Ascending aorta (tissue), 2 donors: ENCODE measurements at regions not wholly inside any gene's neighbourhood (a gene's known extent, or its start where the extent isn't known, plus 50 kb on each side); places are given as distances from the start of the nearest gene placed in this dataset.

Experiments used
- DNase-seq, 2 donors: peaks; one replicate each; pipeline ENCODE4 v3.0.0-alpha.2; 2019; ENCODE audit warnings: low spot score in 2 of 2
- H3K27ac ChIP-seq, 2 donors: fragments of 200-600 bp; sonication (generic); one replicate each; pipeline ENCODE4 v1.5.1; 2016 to 2017; ENCODE audit warnings: mild to moderate bottlenecking in 1 of 2
- H3K27me3 ChIP-seq: fragments of 200-600 bp; sonication (generic); one replicate; pipeline ENCODE4 v1.5.1; 2017
- H3K36me3 ChIP-seq, 2 donors: fragments of 200-600 bp; sonication (generic); one replicate each; pipeline ENCODE4 v1.5.1; 2016
- H3K4me1 ChIP-seq, 2 donors: fragments of 200-600 bp; sonication (generic); one replicate each; pipeline ENCODE4 v1.5.1; 2016 to 2017; ENCODE audit warnings: mild to moderate bottlenecking in 1 of 2
- H3K4me3 ChIP-seq, 2 donors: fragments of 200-600 bp; sonication (generic); one replicate each; pipeline ENCODE4 v1.5.1; 2016 to 2017; ENCODE audit warnings: mild to moderate bottlenecking in 1 of 2
- H3K9me3 ChIP-seq, 2 donors: fragments of 200-600 bp; sonication (generic); one replicate each; pipeline ENCODE4 v1.5.1; 2016
- CTCF ChIP-seq, 3 experiments: fragments of 200-600 bp in 2 of 3; fragments of 450-650 bp in 1 of 3; sonication (generic) in 2 of 3; IDR thresholded peaks; one replicate each; pipeline ENCODE4 v1.5.1; 2016 to 2019; ENCODE audit warnings: antibody characterized with exemption in 3 of 3, mild to moderate bottlenecking in 1 of 3, moderate library complexity in 1 of 3
- intact Hi-C: fragments of 100-400 bp; cut with DNase I; formaldehyde crosslinking; loops from one replicate; pipeline ENCODE4 v1.15.1; 2023

DNA sequence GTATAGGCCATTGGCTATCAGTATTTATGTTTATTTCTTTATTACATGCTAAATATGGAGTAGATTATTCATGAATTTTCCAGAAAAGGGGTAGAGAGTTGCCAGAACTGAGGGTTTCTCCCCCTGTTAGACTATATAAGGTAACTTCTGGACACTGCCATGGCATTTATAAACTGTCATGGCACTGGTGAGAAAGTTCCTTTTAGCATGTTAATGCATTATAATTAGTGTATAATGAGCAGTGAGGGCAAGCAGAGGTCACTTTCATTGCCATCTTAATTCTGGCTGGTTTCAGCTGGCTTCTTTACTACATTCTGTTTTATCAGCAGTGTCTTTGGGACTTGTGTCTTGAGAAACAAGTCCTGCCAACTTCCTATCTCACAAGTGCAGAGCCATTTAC lies 220.0 kb upstream of the CNR1 start:
- H3K4me3 ChIP-seq, result no peak overlapping the region
- H3K36me3 ChIP-seq, result no peaks in the 10 kb centered on the region
- no peak for TF ChIP-seq CTCF (IDR thresholded peaks at IDR 0.05)
- H3K27ac ChIP-seq, result no peak overlapping the region
- no peaks in the 10 kb centered on the region for H3K27me3 ChIP-seq
- peaks cover 0 to 1% of the 10 kb centered on the region in 2 donors for H3K4me1 ChIP-seq
- intact Hi-C loops, result no loop called here
- H3K9me3 ChIP-seq, result no peaks in the 10 kb centered on the region
- DNase-seq, result no peak

DNA sequence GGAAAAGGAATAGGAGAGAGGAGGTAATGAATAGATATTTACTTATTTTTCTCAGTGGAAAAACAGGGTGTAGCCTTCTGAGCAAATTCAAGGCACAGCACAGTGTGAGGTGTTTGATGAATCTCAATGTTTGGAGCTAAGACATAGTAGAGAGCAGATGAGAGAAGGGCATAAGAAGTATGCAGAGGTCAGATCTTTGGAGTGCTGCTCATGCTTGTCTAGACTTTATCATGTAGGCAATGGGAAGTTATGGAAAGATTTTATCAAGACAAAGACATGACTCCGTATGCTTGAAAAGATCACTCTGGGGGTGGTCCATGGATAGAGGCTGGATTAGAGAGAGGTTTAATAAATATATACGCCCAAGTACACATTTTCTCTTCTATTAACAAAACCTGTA lies 217.0 kb upstream of the CNR1 start:
- H3K4me1 ChIP-seq, result peaks cover 6 to 18% of the 10 kb centered on the region in 2 donors
- no peaks in the 10 kb centered on the region for H3K9me3 ChIP-seq
- TF ChIP-seq CTCF (IDR thresholded peaks at IDR 0.05), result no peak
- no peak overlapping the region for H3K27ac ChIP-seq
- H3K4me3 ChIP-seq, result no peak overlapping the region
- H3K36me3 ChIP-seq, result no peaks in the 10 kb centered on the region
- no peak for DNase-seq
- intact Hi-C loops, result no loop called here
- no peaks in the 10 kb centered on the region for H3K27me3 ChIP-seq

- H3K27ac ChIP-seq, result peak overlapping the region; percentile 7 to 62
- intact Hi-C loops, result no loop called here
- no peak for DNase-seq
Observed at GRCh38 chr6:88381289-88381642, 215.1 kb upstream of the CNR1 start.

GRCh38 chr6:88380618-88381288 lies 214.6 kb upstream of the CNR1 start:
- Histone ChIP-seq H3K27me3 (no peaks in the 10 kb centered on the region), H3K9me3 (no peaks in the 10 kb centered on the region), H3K36me3 (no peaks in the 10 kb centered on the region), H3K4me3 (no peak overlapping the region), H3K4me1 (peaks cover 6 to 26% of the 10 kb centered on the region in 2 donors), H3K27ac (peak overlapping the region; percentile 62 to 70)
- intact Hi-C loops, result loop anchor here (1.0 kb wide), 1 partner anchor 12 kb away; no protein-coding TSS in a partner anchor
- DNase-seq, result no peak
- no peak for TF ChIP-seq CTCF (IDR thresholded peaks at IDR 0.05)

More at GRCh38 chr6:88381289-88381642, 215.1 kb upstream of the CNR1 start:
- H3K9me3 ChIP-seq, result no peaks in the 10 kb centered on the region
- H3K36me3 ChIP-seq, result no peaks in the 10 kb centered on the region
- TF ChIP-seq CTCF (IDR thresholded peaks at IDR 0.05), result no peak
- H3K4me3 ChIP-seq, result no peak overlapping the region
- H3K27me3 ChIP-seq, result no peaks in the 10 kb centered on the region
- H3K4me1 ChIP-seq, result peaks cover 6 to 26% of the 10 kb centered on the region in 2 donors

DNA sequence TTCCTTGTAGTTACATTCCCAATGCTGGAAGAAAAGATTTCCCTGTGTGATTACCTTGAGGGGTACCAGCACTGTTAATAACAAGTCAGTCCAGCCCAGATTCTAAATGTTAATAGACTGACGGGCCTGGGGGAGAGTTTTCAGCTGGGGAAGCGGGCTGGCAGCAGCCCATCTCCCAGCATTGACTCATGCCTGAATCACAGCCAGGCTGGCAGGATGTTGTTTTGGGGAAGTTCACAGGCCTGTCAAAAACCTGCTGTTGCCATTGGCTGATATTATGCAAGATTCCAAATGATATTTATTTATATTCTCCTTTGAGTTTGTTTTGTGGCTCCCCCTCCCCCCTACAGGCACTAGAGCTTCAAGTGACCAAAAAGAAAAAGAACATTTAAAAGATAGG lies 213.9 kb upstream of the CNR1 start:
- no peaks in the 10 kb centered on the region for H3K36me3 ChIP-seq
- intact Hi-C loops, result loop anchor here (1.0 kb wide), 1 partner anchor 12 kb away; no protein-coding TSS in a partner anchor
- TF ChIP-seq CTCF (IDR thresholded peaks at IDR 0.05), result no peak
- H3K9me3 ChIP-seq, result no peaks in the 10 kb centered on the region
- no peaks in the 10 kb centered on the region for H3K27me3 ChIP-seq
- H3K27ac ChIP-seq, result peak overlapping the region; percentile 62 to 70
- peak; percentile 12 to 90 for DNase-seq
- no peak overlapping the region for H3K4me3 ChIP-seq
- peaks cover 6 to 26% of the 10 kb centered on the region in 2 donors for H3K4me1 ChIP-seq
